ENCODE measurements at regions not wholly inside any gene's neighbourhood (a gene's known extent, or its start where the extent isn't known, plus 50 kb on each side); places are given as distances from the start of the nearest gene placed in this dataset.

DNA sequence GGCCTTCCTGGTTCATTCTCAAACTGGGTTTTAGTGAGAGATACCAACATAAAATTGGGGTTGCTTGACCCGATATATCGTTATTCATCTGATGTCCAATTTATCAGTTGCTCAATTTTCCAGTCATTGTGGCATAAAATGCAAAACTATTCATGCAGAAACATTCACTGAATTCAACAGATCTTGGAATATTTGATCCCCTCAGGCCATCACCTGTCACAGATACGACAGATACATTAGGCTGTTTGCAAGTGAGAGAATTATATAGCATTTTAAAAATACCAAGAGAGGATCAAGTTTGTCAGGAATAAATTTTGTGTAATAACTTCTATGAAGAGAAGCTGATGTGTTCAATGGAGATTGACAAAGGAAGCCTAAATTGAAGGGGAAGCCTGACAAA is 67.1 kb downstream of the MAP10 start:
- TF ChIP-seq, protein P1, sequence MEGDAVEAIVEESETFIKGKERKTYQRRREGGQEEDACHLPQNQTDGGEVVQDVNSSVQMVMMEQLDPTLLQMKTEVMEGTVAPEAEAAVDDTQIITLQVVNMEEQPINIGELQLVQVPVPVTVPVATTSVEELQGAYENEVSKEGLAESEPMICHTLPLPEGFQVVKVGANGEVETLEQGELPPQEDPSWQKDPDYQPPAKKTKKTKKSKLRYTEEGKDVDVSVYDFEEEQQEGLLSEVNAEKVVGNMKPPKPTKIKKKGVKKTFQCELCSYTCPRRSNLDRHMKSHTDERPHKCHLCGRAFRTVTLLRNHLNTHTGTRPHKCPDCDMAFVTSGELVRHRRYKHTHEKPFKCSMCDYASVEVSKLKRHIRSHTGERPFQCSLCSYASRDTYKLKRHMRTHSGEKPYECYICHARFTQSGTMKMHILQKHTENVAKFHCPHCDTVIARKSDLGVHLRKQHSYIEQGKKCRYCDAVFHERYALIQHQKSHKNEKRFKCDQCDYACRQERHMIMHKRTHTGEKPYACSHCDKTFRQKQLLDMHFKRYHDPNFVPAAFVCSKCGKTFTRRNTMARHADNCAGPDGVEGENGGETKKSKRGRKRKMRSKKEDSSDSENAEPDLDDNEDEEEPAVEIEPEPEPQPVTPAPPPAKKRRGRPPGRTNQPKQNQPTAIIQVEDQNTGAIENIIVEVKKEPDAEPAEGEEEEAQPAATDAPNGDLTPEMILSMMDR (IDR thresholded peaks at IDR 0.05; ENCODE audit: control insufficient read depth, insufficient read depth, low read depth, low read length, missing control alignments) = no peak

DNA sequence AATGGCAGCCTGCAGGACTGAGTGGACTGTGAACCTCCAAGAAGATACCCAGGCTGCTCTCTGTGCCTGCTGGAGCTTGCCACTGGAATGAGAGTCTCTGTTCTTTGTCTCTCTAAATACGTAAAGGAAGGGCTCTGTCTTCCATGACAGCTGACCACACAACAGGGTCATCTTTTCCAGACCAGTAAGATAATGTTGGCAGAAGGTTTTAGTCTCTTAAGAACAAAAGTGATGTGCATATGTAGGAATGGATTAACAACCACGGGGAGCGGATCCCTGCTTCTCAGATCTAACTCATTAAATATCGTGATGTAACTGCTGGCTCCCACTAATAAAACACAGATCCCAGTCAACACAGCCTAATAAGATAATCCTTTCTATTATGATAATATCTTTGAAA is 67.5 kb downstream of the MAP10 start:
- no peak overlapping the region for H3K4me3 ChIP-seq (ENCODE audit: control insufficient read depth, low read depth, low read length)
- DNase-seq (ENCODE audit: low read depth) = no peak
- TF ChIP-seq, protein P1 (IDR thresholded peaks at IDR 0.05; ENCODE audit: control insufficient read depth, insufficient read depth, low read depth, low read length, missing control alignments) = no peak

More for the DNA sequence above, 67.1 kb downstream of the MAP10 start:
- DNase-seq (ENCODE audit: low read depth) = no peak
- H3K4me3 ChIP-seq (ENCODE audit: control insufficient read depth, low read depth, low read length) = no peak overlapping the region

DNA sequence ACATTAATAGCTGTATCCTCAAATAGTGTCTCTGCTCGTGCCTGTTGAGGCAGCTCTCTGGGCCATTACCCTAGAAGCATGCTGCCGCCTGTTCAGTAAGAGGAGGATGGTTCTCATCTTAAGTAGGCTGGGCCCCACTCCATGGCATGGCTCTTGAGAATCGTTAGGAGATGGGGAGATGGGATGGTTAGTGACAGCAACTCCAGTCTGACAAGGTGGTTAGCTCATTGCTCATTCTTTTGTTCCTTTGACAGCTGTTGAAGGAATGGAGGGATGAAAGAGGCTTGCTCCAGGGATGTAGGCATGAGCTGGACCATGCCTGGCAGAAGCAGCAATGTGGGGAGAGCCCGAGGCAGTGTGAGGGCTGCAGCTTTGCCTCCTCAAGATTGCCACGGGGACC is 68.2 kb downstream of the MAP10 start:
- no peak for DNase-seq (ENCODE audit: low read depth)
- no peak overlapping the region for H3K4me3 ChIP-seq (ENCODE audit: control insufficient read depth, low read depth, low read length)
- TF ChIP-seq, protein P1 (IDR thresholded peaks at IDR 0.05; ENCODE audit: control insufficient read depth, insufficient read depth, low read depth, low read length, missing control alignments) = no peak

DNA sequence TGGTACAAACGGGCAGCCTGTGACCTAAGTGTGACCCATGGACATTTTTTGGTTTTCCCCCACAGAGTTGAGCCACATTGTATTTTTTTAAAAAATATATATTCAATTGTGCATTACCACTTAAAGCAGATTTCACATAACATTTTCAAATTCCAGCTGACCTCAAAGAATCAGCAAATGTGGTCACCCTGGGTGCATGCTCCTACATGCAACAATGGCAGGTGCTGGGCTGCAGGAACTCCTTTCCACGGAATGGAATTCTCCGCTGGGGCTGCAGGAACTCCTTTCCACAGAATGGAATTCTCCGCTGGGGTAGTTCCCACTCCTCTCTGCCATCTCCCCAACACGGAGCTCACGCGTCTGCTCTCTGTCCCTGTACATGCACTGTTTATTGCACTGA is 68.7 kb downstream of the MAP10 start:
- H3K4me3 ChIP-seq (ENCODE audit: control insufficient read depth, low read depth, low read length) = no peak overlapping the region
- TF ChIP-seq, protein P1 (IDR thresholded peaks at IDR 0.05; ENCODE audit: control insufficient read depth, insufficient read depth, low read depth, low read length, missing control alignments) = no peak
- no peak for DNase-seq (ENCODE audit: low read depth)

DNA sequence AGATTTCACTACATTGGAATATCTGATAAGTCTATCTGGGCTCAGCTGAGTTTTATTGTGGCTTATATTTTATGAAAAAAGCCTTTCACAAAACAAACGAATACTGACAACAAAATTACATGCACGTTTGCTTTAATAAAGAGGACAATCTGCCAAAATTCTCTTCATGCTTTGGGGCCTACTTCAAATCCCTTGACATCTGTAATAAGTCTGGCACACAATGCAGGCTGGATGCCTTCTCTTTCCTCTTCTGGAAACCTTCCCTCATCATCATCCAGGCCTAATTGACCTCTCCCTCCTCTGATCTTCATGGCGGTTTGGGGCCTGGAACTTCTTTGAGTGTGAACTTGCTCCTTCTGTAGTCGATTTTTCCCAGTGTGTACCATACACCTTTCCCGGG is 70.3 kb downstream of the MAP10 start:
- TF ChIP-seq, protein P1 (IDR thresholded peaks at IDR 0.05; ENCODE audit: control insufficient read depth, insufficient read depth, low read depth, low read length, missing control alignments) = no peak
- no peak overlapping the region for H3K4me3 ChIP-seq (ENCODE audit: control insufficient read depth, low read depth, low read length)
- DNase-seq (ENCODE audit: low read depth) = no peak

DNA sequence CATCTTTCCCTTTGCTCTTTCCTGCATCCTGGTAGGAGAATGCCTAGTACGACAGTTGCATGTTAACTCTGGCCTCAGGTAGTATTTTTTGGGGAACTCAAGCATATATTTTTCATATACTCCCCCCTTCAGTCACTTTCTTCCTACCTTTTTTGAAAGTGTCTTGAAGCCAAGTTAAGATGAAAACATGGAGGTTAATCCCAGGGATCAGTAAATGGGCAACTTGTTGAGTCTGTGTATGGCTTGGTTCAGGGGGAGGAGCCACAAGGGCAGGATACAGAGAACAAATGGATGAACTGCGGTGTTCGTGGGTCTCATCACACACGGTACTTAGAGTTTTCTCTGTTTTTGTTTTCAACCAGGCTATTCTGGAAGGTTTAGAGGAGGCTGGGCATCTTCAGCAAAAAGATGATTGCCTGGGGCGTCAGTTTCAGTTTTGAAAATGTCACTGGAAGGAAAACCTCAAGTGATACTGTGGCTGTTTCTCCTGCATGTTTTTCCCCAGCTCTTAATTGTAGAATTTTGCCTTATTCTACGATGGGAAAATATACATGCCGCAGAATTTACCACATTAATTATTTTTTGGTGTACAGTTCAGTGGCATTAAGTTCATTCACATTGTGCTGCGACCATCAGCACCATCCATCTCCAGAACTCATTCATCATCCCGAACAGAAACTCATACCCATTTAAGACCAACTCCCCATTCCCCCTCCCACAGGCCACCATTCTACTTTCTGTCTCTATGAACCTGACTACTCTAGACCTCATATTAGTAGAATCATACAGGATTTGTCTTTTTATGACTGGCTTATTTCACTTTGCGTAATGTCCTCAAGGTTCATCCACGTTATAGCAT is 71.5 kb downstream of the MAP10 start:
- TF ChIP-seq, protein P1 (IDR thresholded peaks at IDR 0.05; ENCODE audit: control insufficient read depth, insufficient read depth, low read depth, low read length, missing control alignments) = no peak

More for the DNA sequence above, 71.5 kb downstream of the MAP10 start:
- DNase-seq (ENCODE audit: low read depth) = no peak
- H3K4me3 ChIP-seq (ENCODE audit: control insufficient read depth, low read depth, low read length) = no peak overlapping the region
